NCI-H345 (cell line): ENCODE measurements at regions not wholly inside any gene's neighbourhood (a gene's known extent, or its start where the extent isn't known, plus 50 kb on each side); places are given as distances from the start of the nearest gene placed in this dataset.
"Not testable (repeated sequence)": the region's sequence is repeated elsewhere in the genome, so short reads cannot be mapped to it uniquely, and the experiment has no call there.

Source experiments
- DNase-seq: peaks from one replicate; lab custom pipeline; 2025; lab: John Stamatoyannopoulos, UW

DNA sequence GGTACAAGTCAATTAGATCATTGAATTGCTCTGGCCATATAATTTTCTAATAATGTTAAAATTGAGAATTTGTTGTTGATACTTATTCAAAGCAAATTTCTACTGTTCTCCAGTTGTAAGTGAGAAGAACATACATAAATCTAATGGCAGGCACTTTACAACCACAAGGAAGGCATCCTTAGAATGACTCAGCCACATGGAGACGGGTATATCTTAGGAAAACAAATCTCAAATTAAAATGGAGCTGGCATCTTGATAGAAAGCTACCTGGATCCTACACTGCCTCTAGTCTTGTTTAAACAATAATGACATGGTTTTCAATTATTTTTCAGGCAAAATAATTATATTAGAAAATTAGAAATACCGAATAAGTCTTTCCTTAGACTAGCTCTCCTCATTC is 1183.7 kb upstream of the SORCS1 start:
- no peak for DNase-seq

- no peak for DNase-seq
These were observed 1181.6 kb upstream of the SORCS1 start for GRCh38 chr10:108346066-108346465.

DNA sequence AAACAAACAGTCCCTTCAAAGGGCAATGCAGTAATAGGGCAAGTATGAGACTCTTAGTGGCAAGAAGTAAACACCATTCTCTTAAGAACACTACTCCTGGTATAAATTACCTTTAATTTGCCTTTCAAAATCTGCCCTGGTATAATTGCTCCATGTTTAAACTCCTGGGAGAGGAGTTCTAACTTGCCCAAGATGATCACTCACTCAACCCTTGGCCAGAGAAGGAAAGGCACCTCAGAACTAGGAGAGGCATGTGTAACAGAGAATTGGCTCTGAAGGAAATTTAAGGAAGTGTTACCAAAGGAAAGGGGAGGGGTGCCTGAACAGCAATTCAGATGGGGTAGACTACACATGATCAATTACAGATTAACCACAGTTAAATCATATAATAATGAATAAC is 1173.6 kb upstream of the SORCS1 start:
- no peak for DNase-seq

- DNase-seq: no peak
These were observed 1172.3 kb upstream of the SORCS1 start for GRCh38 chr10:108336836-108337235.

- no peak for DNase-seq
These were observed 1163.2 kb upstream of the SORCS1 start for GRCh38 chr10:108327706-108328105.

GRCh38 chr10:108323274-108323798 is 1158.8 kb upstream of the SORCS1 start:
- no peak for DNase-seq

- no peak for DNase-seq
These were observed 1155.1 kb upstream of the SORCS1 start for GRCh38 chr10:108319434-108320222.

- DNase-seq: not testable (repeated sequence)
These were observed 1151.1 kb upstream of the SORCS1 start for GRCh38 chr10:108315636-108316035.

GRCh38 chr10:108307925-108308312 is 1143.4 kb upstream of the SORCS1 start:
- DNase-seq: no peak

DNA sequence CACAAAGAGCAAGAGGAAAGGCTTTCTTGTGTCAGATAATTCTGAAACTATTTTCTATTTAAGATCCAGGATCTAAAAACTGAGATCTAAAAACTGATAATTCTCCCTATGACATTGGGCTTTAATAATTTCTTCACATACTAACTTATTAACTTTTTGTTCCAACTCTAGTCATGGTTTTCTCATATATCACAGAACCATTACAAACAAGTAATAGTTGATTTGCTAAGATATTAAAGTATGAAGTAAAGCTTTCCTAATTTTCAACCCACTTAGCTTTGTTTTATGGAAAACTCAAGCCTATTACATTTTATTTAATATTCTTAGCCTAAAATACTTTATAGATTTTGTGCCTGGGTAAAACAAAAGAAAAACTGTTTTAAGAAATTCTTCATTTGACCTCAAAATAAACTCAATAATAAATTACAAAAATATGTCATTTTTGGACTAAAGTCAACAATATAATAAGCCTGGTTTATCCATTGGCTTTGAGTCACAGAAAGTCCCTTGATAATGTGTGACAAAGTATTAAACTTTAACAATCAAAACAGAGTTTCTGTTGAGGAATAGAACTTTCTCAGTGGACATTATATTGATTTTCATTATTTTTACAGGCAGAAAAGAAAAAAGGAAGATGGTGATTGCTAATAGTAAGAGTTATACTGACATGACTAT is 1142.9 kb upstream of the SORCS1 start:
- no peak for DNase-seq

DNA sequence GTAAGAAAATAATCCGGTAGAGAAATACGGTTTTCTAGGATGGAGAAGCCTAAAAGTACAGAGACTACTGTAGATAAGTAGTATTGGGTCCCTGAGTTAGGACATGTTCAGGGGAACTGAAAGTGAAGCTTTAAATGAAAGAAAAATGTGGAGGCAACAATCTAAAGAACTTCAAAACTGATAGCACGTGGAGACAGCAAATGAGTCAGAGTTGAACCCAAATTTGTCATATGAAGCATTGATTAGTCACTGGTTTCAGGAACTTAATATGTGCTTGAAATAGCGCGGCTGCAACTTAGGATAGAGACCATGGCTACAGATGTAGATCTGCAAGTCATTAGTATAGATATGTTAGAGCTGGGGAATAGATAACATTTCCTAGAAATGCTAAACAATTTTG is 1138.6 kb upstream of the SORCS1 start:
- no peak for DNase-seq

GRCh38 chr10:108301002-108301401 is 1136.5 kb upstream of the SORCS1 start:
- no peak for DNase-seq

GRCh38 chr10:108290823-108291222 is 1126.3 kb upstream of the SORCS1 start:
- DNase-seq: no peak

DNA sequence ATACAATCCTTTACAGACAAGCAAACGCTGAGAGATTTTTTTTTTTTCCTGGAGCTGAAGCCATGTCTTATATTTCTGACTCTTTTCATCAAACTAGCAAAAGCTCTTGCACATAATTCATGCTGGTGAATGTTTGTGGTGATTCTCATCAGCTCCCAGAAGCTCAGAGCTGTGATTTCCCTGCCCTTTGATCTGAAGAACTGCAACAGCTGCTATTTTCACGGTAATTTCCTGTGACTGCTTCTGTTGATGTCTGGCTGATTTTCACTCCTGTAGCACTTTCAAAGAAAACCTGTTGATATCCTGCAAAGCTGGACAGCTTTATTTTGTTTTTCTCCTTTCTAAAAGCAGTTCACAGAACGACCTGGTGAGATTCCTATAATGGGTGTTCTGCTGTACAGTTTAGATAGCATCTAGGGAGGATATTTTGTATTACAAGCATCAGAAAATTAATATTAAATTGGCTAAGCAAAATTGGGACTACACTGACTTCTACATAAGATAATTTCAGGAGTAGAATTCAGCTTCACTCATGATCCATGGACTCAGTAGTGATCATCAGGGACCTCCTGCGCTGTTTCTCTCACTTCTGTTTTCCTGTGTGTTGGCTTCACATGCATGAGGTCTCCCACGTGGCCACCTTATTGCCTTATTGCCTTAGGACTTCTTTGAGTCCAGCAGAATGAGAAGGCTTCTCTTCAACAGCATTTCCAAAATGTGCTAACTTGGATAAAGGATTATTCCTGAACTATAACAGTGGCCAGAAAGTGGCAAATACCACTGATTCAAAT is 1111.6 kb upstream of the SORCS1 start:
- no peak for DNase-seq

DNA sequence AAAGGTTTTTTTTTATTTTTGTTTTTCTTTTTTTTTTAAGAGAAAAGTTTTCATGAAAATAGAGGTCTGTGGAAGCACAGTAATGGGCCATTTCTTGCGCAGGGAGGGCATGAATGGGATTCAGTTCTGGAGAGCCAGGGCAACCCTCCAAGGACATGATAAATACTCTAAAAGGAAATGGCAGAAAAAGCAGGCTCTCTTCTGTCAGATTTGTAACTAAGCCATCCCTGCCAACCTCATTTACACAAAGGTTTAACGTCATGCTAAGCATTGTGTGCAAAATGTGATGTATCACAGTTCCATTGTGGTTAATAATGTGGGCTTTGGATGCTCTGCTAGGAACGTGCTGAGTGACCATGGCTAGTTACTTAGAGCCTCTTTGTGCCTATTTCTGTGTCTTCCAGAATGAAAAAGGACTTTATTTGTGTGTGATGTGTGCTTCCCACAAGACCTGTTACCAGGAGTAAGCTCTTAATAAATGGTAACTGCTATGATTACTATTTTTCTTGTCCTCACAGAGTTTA is 1095.9 kb upstream of the SORCS1 start:
- DNase-seq: no peak

DNA sequence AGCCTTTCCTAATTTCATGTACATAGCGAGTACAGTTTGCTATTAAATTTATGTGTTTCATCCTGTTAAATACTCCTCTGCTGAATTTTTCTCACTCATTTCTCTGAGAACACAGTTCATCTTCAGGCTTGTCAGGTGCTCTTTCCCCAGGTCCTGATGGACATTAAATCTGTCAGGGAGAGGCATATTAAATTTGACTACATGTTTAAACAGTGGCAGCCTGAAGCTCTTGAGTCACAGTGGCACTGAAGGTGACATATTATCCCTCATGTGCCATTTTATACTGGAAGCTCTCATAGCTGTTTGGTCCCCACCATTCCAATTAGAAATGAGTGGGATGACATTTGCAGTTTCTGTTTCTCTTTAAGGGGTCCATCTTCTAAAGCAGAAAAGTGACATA is 1089.6 kb upstream of the SORCS1 start:
- DNase-seq: no peak

DNA sequence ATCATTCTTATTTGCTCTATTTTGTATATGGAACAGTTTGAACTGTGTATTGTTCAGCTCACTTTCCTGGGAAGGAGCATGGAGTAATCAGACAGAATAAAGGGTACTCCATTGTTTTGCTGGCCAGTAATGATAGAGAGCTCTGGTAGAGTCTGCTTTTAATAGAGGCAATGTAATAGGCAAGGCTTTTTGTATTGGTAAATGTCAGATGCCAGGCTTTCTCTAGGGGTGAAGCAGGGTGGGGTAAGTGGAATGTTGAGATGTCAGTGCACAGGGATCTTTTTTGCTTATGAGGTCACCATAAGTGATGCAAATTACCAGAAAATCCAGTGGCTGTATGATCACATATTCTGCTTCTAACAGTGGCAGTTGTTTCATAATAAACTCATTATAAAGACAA is 1088.3 kb upstream of the SORCS1 start:
- no peak for DNase-seq

DNA sequence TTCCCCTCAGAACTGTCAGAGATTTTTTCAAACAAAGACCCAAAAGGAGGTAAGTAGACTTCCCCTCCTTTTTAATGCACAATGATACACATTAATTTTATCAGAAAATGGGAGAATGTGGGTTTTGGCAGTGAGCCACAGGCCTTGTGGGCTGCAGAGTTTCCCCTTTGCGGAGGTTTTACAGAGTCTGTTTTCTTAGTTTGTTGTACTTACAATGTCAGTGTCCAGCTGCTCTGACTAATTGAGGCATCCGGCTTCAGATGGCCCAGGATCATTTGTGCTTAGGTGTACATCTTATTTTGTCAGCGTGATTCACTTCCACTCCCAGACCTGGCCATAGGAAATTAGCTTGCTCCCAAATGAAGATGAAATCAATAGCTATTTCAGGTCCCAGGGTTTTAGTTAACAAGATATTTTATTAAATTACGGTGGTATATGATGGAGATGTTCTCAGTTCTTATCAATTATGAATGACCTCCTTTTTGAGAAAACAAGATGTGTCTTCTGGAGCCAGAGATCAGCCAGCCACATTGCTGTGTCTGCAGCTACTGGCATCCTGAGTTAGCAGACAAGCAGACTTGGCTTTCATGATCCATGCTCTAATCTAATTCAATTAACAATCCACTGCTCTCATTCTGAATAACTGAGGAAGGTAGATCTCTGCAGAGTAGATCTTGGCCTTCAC is 1086.6 kb upstream of the SORCS1 start:
- no peak for DNase-seq

DNA sequence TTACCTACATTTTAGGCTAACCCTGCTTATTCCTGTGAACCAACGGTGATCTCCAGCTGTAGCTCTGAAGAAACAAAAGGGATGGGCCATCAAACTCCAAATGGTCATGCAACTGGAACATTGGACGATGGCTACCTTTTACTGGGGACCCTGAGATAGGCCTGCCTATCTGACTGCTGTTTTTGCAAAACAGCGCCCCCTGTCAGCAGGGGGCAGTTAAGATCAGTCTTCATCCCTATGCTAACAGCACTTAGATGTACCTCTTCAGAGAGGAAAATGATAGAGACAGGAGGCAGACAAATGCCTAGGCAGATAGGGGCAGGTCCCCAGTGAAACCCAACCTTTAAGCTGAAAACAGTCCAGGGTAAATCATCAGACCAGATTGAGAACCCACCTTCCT is 1085.4 kb upstream of the SORCS1 start:
- no peak for DNase-seq

DNA sequence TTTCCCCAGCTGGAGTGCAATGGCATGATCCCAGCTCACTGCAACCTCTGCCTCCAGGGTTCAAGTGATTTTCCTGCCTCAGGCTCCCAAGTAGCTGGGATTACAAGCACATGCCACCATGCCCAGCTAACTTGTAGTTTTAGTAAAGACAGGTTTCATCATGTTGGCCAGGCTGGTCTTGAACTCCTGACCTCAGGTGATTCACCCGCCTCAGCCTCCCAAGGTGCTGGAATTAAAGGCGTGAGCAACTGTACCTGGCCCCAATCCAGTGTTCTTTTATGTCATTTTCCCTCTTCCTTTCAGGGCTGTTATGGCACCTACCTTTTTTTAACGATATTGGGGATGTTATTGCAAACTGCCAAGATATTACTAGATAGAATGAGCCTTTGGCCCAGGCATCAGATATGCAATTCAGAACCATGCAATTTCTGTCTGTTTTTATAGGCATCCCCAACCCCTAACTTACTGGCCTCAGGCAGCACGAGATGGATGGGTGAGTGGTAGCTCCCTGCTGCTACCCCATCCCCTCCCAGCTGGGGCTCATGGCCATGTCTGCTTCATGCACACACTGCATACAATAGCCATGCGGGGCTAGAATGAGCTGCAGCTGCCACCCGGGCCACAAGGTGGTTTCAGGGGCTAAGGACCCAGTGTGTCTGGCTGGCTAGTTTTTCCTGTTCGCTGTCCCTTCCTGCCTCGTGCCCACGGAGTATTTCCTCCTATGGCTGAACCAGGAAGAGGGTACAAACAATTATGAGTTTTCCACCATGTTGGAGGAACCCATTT is 1080.1 kb upstream of the SORCS1 start:
- DNase-seq: no peak

- DNase-seq: no peak
These were observed 1076.7 kb upstream of the SORCS1 start for GRCh38 chr10:108241166-108241565.
